ENCODE measurements at regions not wholly inside any gene's neighbourhood (a gene's known extent, or its start where the extent isn't known, plus 50 kb on each side); places are given as distances from the start of the nearest gene placed in this dataset.

DNA sequence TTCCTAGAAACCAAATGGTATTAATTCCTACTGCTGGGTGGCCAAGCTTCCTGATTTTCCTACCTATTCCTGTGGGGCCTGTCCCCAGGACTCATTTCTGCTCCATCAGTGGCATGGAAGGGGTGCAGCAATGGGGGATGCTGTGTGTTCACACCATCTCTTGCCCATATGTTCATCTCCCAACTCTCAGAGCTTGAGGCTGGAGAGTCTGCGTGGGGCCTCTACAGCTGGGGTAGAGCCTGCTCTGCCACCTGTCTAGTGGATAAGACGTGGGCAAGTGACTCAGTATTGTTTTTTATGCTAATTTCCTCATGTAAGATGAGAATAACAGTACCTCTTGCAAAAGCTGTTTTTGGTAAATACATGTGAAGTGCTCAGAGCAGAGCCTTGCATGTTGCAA lies 149.8 kb downstream of the ACTR3 start:
- Histone ChIP-seq H3K9me3 (no peaks in the 10 kb centered on the region), H3K27ac (no peak overlapping the region), H3K36me3 (no peaks in the 10 kb centered on the region), H3K27me3 (no peaks in the 10 kb centered on the region), H3K4me1 (no peaks in the 10 kb centered on the region), H3K4me3 (replicated peaks in 1 of 3) (no peak overlapping the region)
- DNase-seq: no peak
- TF ChIP-seq CTCF (IDR thresholded peaks at IDR 0.05): no peak
- no peak for TF ChIP-seq POLR2A (IDR thresholded peaks at IDR 0.05)
- 77% methylated on average over 2 of the region's 2 CpGs for WGBS, 2 donors
- intact Hi-C loops (cut with DNase I): no loop called here

DNA sequence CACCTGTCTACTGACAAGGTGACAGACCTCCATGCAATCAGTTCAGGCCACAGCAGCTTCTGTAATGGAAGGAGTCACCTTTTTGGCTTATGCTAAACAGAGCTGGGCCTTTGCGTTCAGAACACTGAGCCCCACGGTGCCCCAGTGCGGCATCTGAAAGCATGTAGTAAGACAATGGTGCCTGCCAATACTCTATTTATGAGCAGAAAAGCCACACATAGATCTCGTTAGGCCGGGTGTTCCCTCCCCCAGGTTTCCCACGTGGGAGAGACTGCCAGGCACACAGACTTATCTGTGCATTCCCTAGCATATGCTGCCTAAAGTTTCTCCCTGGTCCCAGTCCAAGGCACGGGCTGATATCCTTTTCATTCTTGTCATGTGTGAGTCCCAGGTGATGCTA lies 150.9 kb downstream of the ACTR3 start:
- no peaks in the 10 kb centered on the region for H3K4me1 ChIP-seq
- H3K4me3 ChIP-seq (replicated peaks in 1 of 3): no peak overlapping the region
- WGBS, 2 donors: 79 to 88% methylated on average over 7 of the region's 7 CpGs
- H3K27ac ChIP-seq: no peak overlapping the region
- DNase-seq: no peak
- H3K27me3 ChIP-seq: no peaks in the 10 kb centered on the region
- intact Hi-C loops (cut with DNase I): no loop called here
- H3K9me3 ChIP-seq: no peaks in the 10 kb centered on the region
- no peak for TF ChIP-seq CTCF (IDR thresholded peaks at IDR 0.05)
- TF ChIP-seq POLR2A (IDR thresholded peaks at IDR 0.05): no peak
- H3K36me3 ChIP-seq: no peaks in the 10 kb centered on the region

DNA sequence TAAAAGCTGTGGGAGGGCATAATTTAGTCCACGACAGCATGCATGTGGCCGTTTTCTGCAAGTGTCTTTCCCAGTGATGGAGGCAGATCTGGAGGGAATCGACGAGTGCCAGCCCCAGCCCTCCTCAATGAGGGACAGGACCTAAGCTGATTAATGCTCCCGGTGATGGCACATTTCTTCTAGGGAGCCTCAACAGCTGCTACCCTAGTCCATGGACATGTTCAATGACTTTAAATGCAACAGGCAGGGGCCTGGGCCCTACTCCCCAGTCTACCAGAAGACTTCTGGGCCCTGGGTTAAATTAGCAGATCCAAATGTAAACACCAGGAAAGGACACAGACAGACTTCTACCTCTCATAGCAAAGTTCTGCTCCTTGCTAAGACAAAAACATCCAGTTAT lies 155.1 kb downstream of the ACTR3 start:
- H3K36me3 ChIP-seq: no peaks in the 10 kb centered on the region
- no peak overlapping the region for H3K27ac ChIP-seq
- TF ChIP-seq POLR2A (IDR thresholded peaks at IDR 0.05) (no peak), CTCF (IDR thresholded peaks at IDR 0.05) (no peak)
- intact Hi-C loops (cut with DNase I): no loop called here
- no peaks in the 10 kb centered on the region for H3K27me3 ChIP-seq
- H3K4me3 ChIP-seq (replicated peaks in 1 of 3): no peak overlapping the region
- no peak for DNase-seq
- WGBS, 2 donors: 95 to 97% methylated on average over 5 of the region's 5 CpGs
- H3K9me3 ChIP-seq: no peaks in the 10 kb centered on the region
- H3K4me1 ChIP-seq: no peaks in the 10 kb centered on the region

DNA sequence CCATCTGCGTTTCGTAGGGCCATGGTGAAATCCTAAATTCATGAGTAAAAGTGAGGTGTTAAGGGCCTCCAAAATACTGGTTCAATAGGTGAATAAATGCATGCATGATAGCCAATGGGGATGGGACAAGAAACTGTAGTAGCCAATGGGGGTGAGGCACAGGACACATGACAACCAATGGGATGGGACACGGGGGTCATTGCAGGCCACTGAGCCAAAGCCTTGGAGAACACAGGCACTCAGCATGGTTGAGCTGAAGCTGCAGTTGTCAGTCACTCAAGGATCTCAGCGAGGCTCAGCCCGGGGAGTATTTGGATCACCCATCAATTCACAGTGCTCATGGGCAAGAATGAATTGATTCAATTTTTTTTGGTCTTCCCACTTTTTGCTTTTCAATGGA lies 156.5 kb downstream of the ACTR3 start:
- Histone ChIP-seq H3K27ac (no peak overlapping the region), H3K4me1 (no peaks in the 10 kb centered on the region), H3K36me3 (no peaks in the 10 kb centered on the region), H3K4me3 (replicated peaks in 1 of 3) (no peak overlapping the region), H3K27me3 (no peaks in the 10 kb centered on the region), H3K9me3 (no peaks in the 10 kb centered on the region)
- DNase-seq: no peak
- TF ChIP-seq CTCF (IDR thresholded peaks at IDR 0.05) (no peak), POLR2A (IDR thresholded peaks at IDR 0.05) (no peak)
- 87 to 89% methylated on average over 5 of the region's 5 CpGs for WGBS, 2 donors
- intact Hi-C loops (cut with DNase I): no loop called here

DNA sequence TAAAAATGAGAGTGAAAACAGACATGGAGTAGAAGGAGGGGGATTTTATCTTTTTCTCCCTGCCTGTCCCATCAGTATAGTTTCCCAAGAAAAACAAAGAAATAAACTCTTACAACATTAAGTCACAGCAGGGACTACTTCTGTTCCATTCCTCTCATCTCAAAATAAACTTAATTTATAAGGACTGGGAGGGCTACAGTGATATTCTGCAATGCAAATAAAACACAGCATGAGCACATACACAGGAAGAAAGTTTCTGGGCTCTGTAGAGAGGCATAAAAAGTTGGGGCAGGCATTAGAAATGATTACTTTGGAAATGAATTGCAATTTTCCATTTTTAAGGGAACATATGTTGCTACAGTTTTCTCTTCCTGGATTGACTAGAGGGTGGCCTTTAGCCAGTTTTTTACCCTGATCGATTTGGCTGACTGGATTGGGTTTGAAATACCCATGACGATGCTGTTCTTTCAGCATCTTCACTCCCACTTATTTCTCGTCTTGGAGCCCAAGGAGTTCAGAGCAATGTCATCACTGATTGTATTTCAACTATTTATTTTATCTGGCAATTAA lies 157.1 kb downstream of the ACTR3 start:
- Histone ChIP-seq H3K36me3 (no peaks in the 10 kb centered on the region), H3K27ac (no peak overlapping the region), H3K27me3 (no peaks in the 10 kb centered on the region), H3K9me3 (no peaks in the 10 kb centered on the region), H3K4me1 (no peaks in the 10 kb centered on the region), H3K4me3 (replicated peaks in 1 of 3) (no peak overlapping the region)
- no peak for DNase-seq
- intact Hi-C loops (cut with DNase I): no loop called here
- TF ChIP-seq POLR2A (IDR thresholded peaks at IDR 0.05) (no peak), CTCF (IDR thresholded peaks at IDR 0.05) (no peak)
- WGBS, 2 donors: 48 to 50% methylated on average over 3 of the region's 3 CpGs

Data from thyroid gland (tissue), 4 donors.